ENCODE measurements at regions not wholly inside any gene's neighbourhood (a gene's known extent, or its start where the extent isn't known, plus 50 kb on each side); places are given as distances from the start of the nearest gene placed in this dataset.

GRCh38 chr12:30568453-30568852, 127.2 kb downstream of the IPO8 start:
- H3K27me3 ChIP-seq (ENCODE audit: control insufficient read depth in 4 of 4, insufficient read depth in 4 of 4, low read length in 3 of 4): no peaks in the 10 kb centered on the region
- H3K4me3 ChIP-seq (ENCODE audit: low read depth in 1 of 3, low read length in 3 of 3): no peak overlapping the region
- no peak overlapping the region for H3K27ac ChIP-seq (ENCODE audit: low read depth in 1 of 2, low read length in 2 of 2)
- DNase-seq (ENCODE audit: low spot score): no peak
- TF ChIP-seq TAF1 (conservative IDR thresholded peaks at IDR 0.05): no peak
- TF ChIP-seq FOXA2 (IDR thresholded peaks at IDR 0.05): no peak
- TF ChIP-seq ZBTB33 (IDR thresholded peaks at IDR 0.05): no peak
- no peak for TF ChIP-seq SP1 (IDR thresholded peaks at IDR 0.05)
- peaks cover 0 to 14% (median 4%) of the 10 kb centered on the region in 4 donors for H3K4me1 ChIP-seq (ENCODE audit: control insufficient read depth in 4 of 4, insufficient read depth in 4 of 4, low read length in 3 of 4)
- H3K36me3 ChIP-seq (ENCODE audit: control insufficient read depth in 4 of 4, insufficient read depth in 3 of 4, low read depth in 1 of 4, low read length in 3 of 4): no peaks in the 10 kb centered on the region
- no peak overlapping the region for H3K9ac ChIP-seq (ENCODE audit: low read depth in 1 of 2, low read length in 2 of 2)
- no peaks in the 10 kb centered on the region for H3K9me3 ChIP-seq (ENCODE audit: control insufficient read depth in 4 of 4, low read length in 3 of 4)

- TF ChIP-seq FOXA2 (IDR thresholded peaks at IDR 0.05) (no peak), HNF4A (conservative IDR thresholded peaks at IDR 0.05) (peak; percentile 44 to 49)
- no peaks in the 10 kb centered on the region for H3K27me3 ChIP-seq (ENCODE audit: control insufficient read depth in 4 of 4, insufficient read depth in 4 of 4, low read length in 3 of 4)
- 35% methylated on average over 1 of the region's 1 CpG for WGBS
Measured at GRCh38 chr12:30567082-30567481, 128.6 kb downstream of the IPO8 start.

GRCh38 chr12:30564394-30564793, 131.3 kb downstream of the IPO8 start:
- Histone ChIP-seq H3K27me3 (ENCODE audit: control insufficient read depth in 4 of 4, insufficient read depth in 4 of 4, low read length in 3 of 4) (no peaks in the 10 kb centered on the region), H3K9ac (ENCODE audit: low read depth in 1 of 2, low read length in 2 of 2) (no peak overlapping the region), H3K9me3 (ENCODE audit: control insufficient read depth in 4 of 4, low read length in 3 of 4) (no peaks in the 10 kb centered on the region), H3K4me1 (ENCODE audit: control insufficient read depth in 4 of 4, insufficient read depth in 4 of 4, low read length in 3 of 4) (no peaks in the 10 kb centered on the region), H3K36me3 (ENCODE audit: control insufficient read depth in 4 of 4, insufficient read depth in 3 of 4, low read depth in 1 of 4, low read length in 3 of 4) (no peaks in the 10 kb centered on the region), H3K27ac (ENCODE audit: low read depth in 1 of 2, low read length in 2 of 2) (no peak overlapping the region), H3K4me3 (ENCODE audit: low read depth in 1 of 3, low read length in 3 of 3) (no peak overlapping the region)
- 20% methylated on average over 2 of the region's 2 CpGs for WGBS
- DNase-seq (ENCODE audit: low spot score): no peak
- TF ChIP-seq TAF1 (conservative IDR thresholded peaks at IDR 0.05) (no peak), RXRA (IDR thresholded peaks at IDR 0.05) (no peak), ATF3 (IDR thresholded peaks at IDR 0.05) (no peak), GABPA (IDR thresholded peaks at IDR 0.05 in 1 of 2, conservative IDR thresholded peaks at IDR 0.05 in 1 of 2) (no peak), HNF4A (conservative IDR thresholded peaks at IDR 0.05) (no peak), SP1 (IDR thresholded peaks at IDR 0.05) (no peak)

More at GRCh38 chr12:30567082-30567481, 128.6 kb downstream of the IPO8 start:
- Histone ChIP-seq H3K27ac (ENCODE audit: low read depth in 1 of 2, low read length in 2 of 2) (no peak overlapping the region), H3K9me3 (ENCODE audit: control insufficient read depth in 4 of 4, low read length in 3 of 4) (no peaks in the 10 kb centered on the region), H3K9ac (ENCODE audit: low read depth in 1 of 2, low read length in 2 of 2) (no peak overlapping the region), H3K4me3 (ENCODE audit: low read depth in 1 of 3, low read length in 3 of 3) (no peak overlapping the region), H3K4me1 (ENCODE audit: control insufficient read depth in 4 of 4, insufficient read depth in 4 of 4, low read length in 3 of 4) (peaks cover 0 to 6% (median 1%) of the 10 kb centered on the region in 4 donors), H3K36me3 (ENCODE audit: control insufficient read depth in 4 of 4, insufficient read depth in 3 of 4, low read depth in 1 of 4, low read length in 3 of 4) (no peaks in the 10 kb centered on the region)
- DNase-seq (ENCODE audit: low spot score): no peak

GRCh38 chr12:30548203-30548602, 147.5 kb downstream of the IPO8 start:
- WGBS: 89% methylated on average over 1 of the region's 1 CpG
- H3K9ac ChIP-seq (ENCODE audit: low read depth in 1 of 2, low read length in 2 of 2): no peak overlapping the region
- H3K9me3 ChIP-seq (ENCODE audit: control insufficient read depth in 4 of 4, low read length in 3 of 4): no peaks in the 10 kb centered on the region
- H3K27me3 ChIP-seq (ENCODE audit: control insufficient read depth in 4 of 4, insufficient read depth in 4 of 4, low read length in 3 of 4): no peaks in the 10 kb centered on the region
- DNase-seq (ENCODE audit: low spot score): no peak
- TF ChIP-seq FOXA1 (IDR thresholded peaks at IDR 0.05) (no peak), REST (IDR thresholded peaks at IDR 0.05) (no peak), JUND (IDR thresholded peaks at IDR 0.05) (no peak), HNF4G (IDR thresholded peaks at IDR 0.05) (no peak), RXRA (IDR thresholded peaks at IDR 0.05) (no peak), HNF4A (conservative IDR thresholded peaks at IDR 0.05) (no peak)
- no peak overlapping the region for H3K27ac ChIP-seq (ENCODE audit: low read depth in 1 of 2, low read length in 2 of 2)
- no peak overlapping the region for H3K4me3 ChIP-seq (ENCODE audit: low read depth in 1 of 3, low read length in 3 of 3)
- no peaks in the 10 kb centered on the region for H3K4me1 ChIP-seq (ENCODE audit: control insufficient read depth in 4 of 4, insufficient read depth in 4 of 4, low read length in 3 of 4)
- no peaks in the 10 kb centered on the region for H3K36me3 ChIP-seq (ENCODE audit: control insufficient read depth in 4 of 4, insufficient read depth in 3 of 4, low read depth in 1 of 4, low read length in 3 of 4)
